ENCODE measurements at regions not wholly inside any gene's neighbourhood (a gene's known extent, or its start where the extent isn't known, plus 50 kb on each side); places are given as distances from the start of the nearest gene placed in this dataset.
A peak's percentile ranks its signal among the peaks of the same experiment; 100 is the strongest.

DNA sequence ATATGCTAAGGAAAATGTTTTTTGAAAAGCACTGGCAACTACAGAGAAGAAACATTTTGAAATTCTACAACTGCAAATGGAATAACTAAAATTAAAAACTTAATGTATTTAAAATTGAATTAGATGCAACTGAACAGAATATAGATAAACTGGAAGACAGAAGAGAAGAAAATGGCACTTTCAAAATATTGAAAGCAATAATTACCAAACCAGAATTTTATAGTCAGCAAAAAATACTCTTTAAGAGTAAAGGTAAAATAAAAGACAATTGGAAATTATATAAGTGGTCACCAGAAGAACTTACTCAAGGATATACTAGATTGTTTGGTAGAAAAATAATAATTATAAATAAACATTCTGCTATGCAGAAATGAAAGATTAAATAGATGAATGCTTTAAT lies 927.7 kb upstream of the ZWINT start:
- no peak overlapping the region for H3K4me3 Mint-ChIP-seq
- ATAC-seq (no peak), DNase-seq (no peak)
- CTCF ChIA-PET = no interaction called here
- Histone ChIP-seq H3K27ac (ENCODE audit: low read depth, low read length) (no peak overlapping the region), H3K9me3 (ENCODE audit: control insufficient read depth in 2 of 3, low read length in 3 of 3) (peaks cover 0 to 5% (median 0%) of the 10 kb centered on the region in 3 experiments), H3K27me3 (ENCODE audit: control insufficient read depth in 2 of 2, insufficient read depth in 2 of 2, low read length in 2 of 2) (no peaks in the 10 kb centered on the region), H3K4me1 (ENCODE audit: control insufficient read depth in 2 of 2, insufficient read depth in 2 of 2, low read length in 2 of 2) (no peaks in the 10 kb centered on the region), H3K4me3 (ENCODE audit: low read length) (no peak overlapping the region), H3K36me3 (ENCODE audit: control insufficient read depth in 2 of 3, insufficient read depth in 3 of 3, low read length in 3 of 3) (no peaks in the 10 kb centered on the region)
- H3K9me3 Mint-ChIP-seq = peaks cover 0 to 10% (median 0%) of the 10 kb centered on the region in 11 donors
- H3K27me3 Mint-ChIP-seq = no peaks in the 10 kb centered on the region
- no peaks in the 10 kb centered on the region for H3K36me3 Mint-ChIP-seq
- no peak overlapping the region for H3K27ac Mint-ChIP-seq
- H3K4me1 Mint-ChIP-seq = no peaks in the 10 kb centered on the region
- POLR2A ChIA-PET = no interaction called here
- intact Hi-C loops (cut with micrococcal nuclease) = no loop called here

DNA sequence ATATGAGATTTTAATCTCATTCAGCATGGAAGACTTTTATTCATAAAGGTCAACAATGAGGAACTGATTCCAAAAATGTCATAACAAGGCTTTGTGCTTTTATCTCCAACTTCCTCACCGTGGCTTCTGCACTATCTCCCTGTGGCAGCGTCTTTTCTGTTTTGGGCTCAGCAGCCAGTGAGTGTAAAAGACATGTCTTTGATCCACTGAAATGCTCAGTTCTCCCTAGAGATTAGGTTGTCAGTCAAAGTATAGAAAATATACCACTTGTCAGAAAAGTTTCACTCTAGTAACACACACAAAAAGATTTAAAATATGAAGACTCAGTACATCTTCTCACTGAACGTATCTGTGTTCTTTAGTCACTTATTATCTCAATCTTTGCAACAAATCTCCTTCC lies 901.8 kb upstream of the ZWINT start:
- H3K4me1 ChIP-seq (ENCODE audit: control insufficient read depth in 2 of 2, insufficient read depth in 2 of 2, low read length in 2 of 2) = no peaks in the 10 kb centered on the region
- Mint-ChIP-seq H3K4me3 (no peak overlapping the region), H3K36me3 (no peaks in the 10 kb centered on the region), H3K27me3 (no peaks in the 10 kb centered on the region), H3K9me3 (peaks cover 0 to 18% (median 4%) of the 10 kb centered on the region in 11 donors), H3K27ac (no peak overlapping the region), H3K4me1 (no peaks in the 10 kb centered on the region)
- H3K4me3 ChIP-seq (ENCODE audit: low read length) = no peak overlapping the region
- H3K36me3 ChIP-seq (ENCODE audit: control insufficient read depth in 2 of 3, insufficient read depth in 3 of 3, low read length in 3 of 3) = no peaks in the 10 kb centered on the region
- POLR2A ChIA-PET = no interaction called here
- peaks cover 0 to 4% (median 0%) of the 10 kb centered on the region in 3 experiments for H3K9me3 ChIP-seq (ENCODE audit: control insufficient read depth in 2 of 3, low read length in 3 of 3)
- H3K27ac ChIP-seq (ENCODE audit: low read depth, low read length) = no peak overlapping the region
- no peaks in the 10 kb centered on the region for H3K27me3 ChIP-seq (ENCODE audit: control insufficient read depth in 2 of 2, insufficient read depth in 2 of 2, low read length in 2 of 2)
- CTCF ChIA-PET = no interaction called here
- DNase-seq (no peak), ATAC-seq (no peak)
- intact Hi-C loops (cut with micrococcal nuclease) = no loop called here

DNA sequence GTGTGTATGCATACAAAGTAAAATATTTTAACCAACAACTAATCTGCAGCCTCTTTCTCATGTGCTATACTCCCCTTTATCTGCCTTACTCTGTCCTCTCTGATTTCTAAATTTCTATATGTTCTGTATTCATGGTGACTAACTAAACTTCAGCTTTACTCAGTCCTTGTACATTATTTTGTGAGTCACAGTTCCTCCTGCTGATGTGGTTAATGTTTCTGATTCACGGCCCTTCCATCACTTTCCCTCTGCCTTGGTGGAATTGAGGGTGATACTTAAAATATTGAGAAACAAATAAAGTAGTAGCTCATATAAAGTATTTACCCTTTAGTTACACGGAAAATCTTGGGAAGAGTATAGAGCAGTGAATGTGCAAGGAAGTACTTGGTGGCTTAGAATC lies 899.1 kb upstream of the ZWINT start:
- H3K36me3 ChIP-seq (ENCODE audit: control insufficient read depth in 2 of 3, insufficient read depth in 3 of 3, low read length in 3 of 3) = no peaks in the 10 kb centered on the region
- no peak overlapping the region for H3K4me3 ChIP-seq (ENCODE audit: low read length)
- peaks cover 0 to 4% (median 0%) of the 10 kb centered on the region in 3 experiments for H3K9me3 ChIP-seq (ENCODE audit: control insufficient read depth in 2 of 3, low read length in 3 of 3)
- H3K27me3 ChIP-seq (ENCODE audit: control insufficient read depth in 2 of 2, insufficient read depth in 2 of 2, low read length in 2 of 2) = no peaks in the 10 kb centered on the region
- ChIA-PET POLR2A (no interaction called here), CTCF (no interaction called here)
- H3K4me1 ChIP-seq (ENCODE audit: control insufficient read depth in 2 of 2, insufficient read depth in 2 of 2, low read length in 2 of 2) = no peaks in the 10 kb centered on the region
- DNase-seq = no peak
- Mint-ChIP-seq H3K27ac (no peak overlapping the region), H3K27me3 (no peaks in the 10 kb centered on the region), H3K36me3 (no peaks in the 10 kb centered on the region), H3K4me1 (no peaks in the 10 kb centered on the region), H3K4me3 (no peak overlapping the region), H3K9me3 (peaks cover 0 to 26% (median 6%) of the 10 kb centered on the region in 11 donors)
- intact Hi-C loops (cut with micrococcal nuclease) = no loop called here
- no peak for ATAC-seq
- no peak overlapping the region for H3K27ac ChIP-seq (ENCODE audit: low read depth, low read length)

DNA sequence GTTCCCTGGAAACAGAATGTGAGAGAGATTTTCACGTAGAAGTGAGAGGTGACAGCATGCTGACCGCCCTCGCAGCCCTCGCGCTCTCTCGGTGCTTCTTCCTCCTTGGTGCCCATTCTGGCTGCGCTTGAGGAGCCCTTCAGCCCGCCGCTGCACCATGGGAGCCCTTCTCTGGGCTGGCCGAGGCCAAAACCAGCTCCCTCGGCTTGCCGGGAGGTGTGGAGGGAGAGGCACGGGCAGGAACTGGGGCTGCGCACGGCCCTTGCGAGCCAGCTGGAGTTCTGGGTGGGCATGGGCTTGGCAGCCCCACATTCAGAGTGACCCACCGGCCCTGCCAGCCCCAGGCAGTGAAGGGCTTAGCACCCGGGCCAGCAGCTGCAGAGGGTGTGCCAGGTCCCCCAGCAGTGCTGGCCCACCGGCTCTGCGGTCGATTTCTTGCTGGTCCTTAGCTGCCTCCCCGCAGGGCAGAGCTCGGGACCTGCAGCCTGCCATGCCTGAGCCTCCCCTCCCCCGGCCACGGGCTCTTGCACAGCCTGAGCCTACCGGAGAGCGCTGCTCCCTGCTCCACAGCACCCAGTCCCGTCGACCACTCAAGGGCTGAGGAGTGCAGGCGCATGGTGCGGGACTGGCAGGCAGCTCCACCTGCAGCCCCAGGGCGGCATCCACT lies 888.7 kb upstream of the ZWINT start:
- Mint-ChIP-seq H3K4me3 (no peak overlapping the region), H3K9me3 (peaks cover 0 to 15% (median 0%) of the 10 kb centered on the region in 11 donors), H3K27ac (no peak overlapping the region), H3K4me1 (no peaks in the 10 kb centered on the region), H3K36me3 (no peaks in the 10 kb centered on the region), H3K27me3 (no peaks in the 10 kb centered on the region)
- Histone ChIP-seq H3K4me3 (ENCODE audit: low read length) (no peak overlapping the region), H3K4me1 (ENCODE audit: control insufficient read depth in 2 of 2, insufficient read depth in 2 of 2, low read length in 2 of 2) (no peaks in the 10 kb centered on the region), H3K27me3 (ENCODE audit: control insufficient read depth in 2 of 2, insufficient read depth in 2 of 2, low read length in 2 of 2) (no peaks in the 10 kb centered on the region), H3K9me3 (ENCODE audit: control insufficient read depth in 2 of 3, low read length in 3 of 3) (no peaks in the 10 kb centered on the region), H3K27ac (ENCODE audit: low read depth, low read length) (no peak overlapping the region), H3K36me3 (ENCODE audit: control insufficient read depth in 2 of 3, insufficient read depth in 3 of 3, low read length in 3 of 3) (no peaks in the 10 kb centered on the region)
- ATAC-seq (no peak), DNase-seq (peak in 2 of 9 donors; percentile 3 to 8)
- ChIA-PET CTCF (no interaction called here), POLR2A (no interaction called here)
- intact Hi-C loops (cut with micrococcal nuclease) = no loop called here

DNA sequence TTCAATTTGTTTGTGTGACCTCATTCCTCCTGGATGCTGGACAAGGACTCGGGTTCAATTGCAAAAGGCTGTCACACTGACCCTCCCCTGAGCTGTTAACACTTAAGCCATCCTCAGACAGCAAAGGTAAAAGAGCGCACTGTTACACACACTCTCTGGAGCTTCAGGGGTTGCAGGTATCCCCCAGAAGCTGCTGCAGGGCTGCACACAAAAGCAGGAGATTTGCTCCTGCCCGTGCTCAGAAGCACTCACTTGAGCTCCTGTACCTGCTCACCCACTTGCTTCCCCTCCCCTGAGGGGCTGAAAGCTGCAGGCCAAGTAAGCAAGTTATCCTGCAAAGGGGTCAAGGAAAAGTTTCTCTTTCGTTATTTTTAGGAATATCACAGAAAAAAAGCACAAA lies 886.2 kb upstream of the ZWINT start:
- Histone ChIP-seq H3K27ac (ENCODE audit: low read depth, low read length) (no peak overlapping the region), H3K4me3 (ENCODE audit: low read length) (no peak overlapping the region), H3K36me3 (ENCODE audit: control insufficient read depth in 2 of 3, insufficient read depth in 3 of 3, low read length in 3 of 3) (no peaks in the 10 kb centered on the region), H3K9me3 (ENCODE audit: control insufficient read depth in 2 of 3, low read length in 3 of 3) (no peaks in the 10 kb centered on the region), H3K4me1 (ENCODE audit: control insufficient read depth in 2 of 2, insufficient read depth in 2 of 2, low read length in 2 of 2) (no peaks in the 10 kb centered on the region), H3K27me3 (ENCODE audit: control insufficient read depth in 2 of 2, insufficient read depth in 2 of 2, low read length in 2 of 2) (no peaks in the 10 kb centered on the region)
- ChIA-PET POLR2A (no interaction called here), CTCF (no interaction called here)
- H3K27ac Mint-ChIP-seq = no peak overlapping the region
- no peak for DNase-seq
- H3K4me3 Mint-ChIP-seq = no peak overlapping the region
- no peaks in the 10 kb centered on the region for H3K36me3 Mint-ChIP-seq
- ATAC-seq = no peak
- H3K4me1 Mint-ChIP-seq = no peaks in the 10 kb centered on the region
- H3K9me3 Mint-ChIP-seq = peaks cover 0 to 14% (median 0%) of the 10 kb centered on the region in 11 donors
- intact Hi-C loops (cut with micrococcal nuclease) = no loop called here
- H3K27me3 Mint-ChIP-seq = no peaks in the 10 kb centered on the region

DNA sequence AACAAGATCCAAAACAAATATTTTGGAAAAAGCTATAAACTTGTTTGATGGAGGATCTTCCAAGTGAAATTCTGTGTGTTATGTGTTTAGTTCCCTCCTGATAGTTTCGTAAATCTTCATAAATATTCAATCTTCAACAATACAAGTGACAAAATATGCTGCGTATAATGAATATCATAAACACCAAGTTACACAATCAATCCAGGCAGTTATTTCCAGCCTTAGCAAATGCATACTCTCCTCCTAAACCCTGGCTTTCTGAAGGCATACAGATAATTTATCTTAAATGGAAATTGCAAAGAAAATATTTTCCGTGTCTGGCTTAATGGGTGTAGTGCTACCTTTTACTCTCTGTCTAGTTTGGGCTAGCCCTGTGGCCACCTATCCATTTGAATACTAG lies 864.9 kb upstream of the ZWINT start:
- H3K4me1 ChIP-seq (ENCODE audit: control insufficient read depth in 2 of 2, insufficient read depth in 2 of 2, low read length in 2 of 2) = no peaks in the 10 kb centered on the region
- ChIA-PET CTCF (no interaction called here), POLR2A (no interaction called here)
- Mint-ChIP-seq H3K36me3 (no peaks in the 10 kb centered on the region), H3K27me3 (no peaks in the 10 kb centered on the region), H3K4me1 (no peaks in the 10 kb centered on the region), H3K27ac (no peak overlapping the region), H3K4me3 (no peak overlapping the region), H3K9me3 (peaks cover 0 to 32% (median 9%) of the 10 kb centered on the region in 11 donors)
- no peaks in the 10 kb centered on the region for H3K9me3 ChIP-seq (ENCODE audit: control insufficient read depth in 2 of 3, low read length in 3 of 3)
- H3K27me3 ChIP-seq (ENCODE audit: control insufficient read depth in 2 of 2, insufficient read depth in 2 of 2, low read length in 2 of 2) = no peaks in the 10 kb centered on the region
- intact Hi-C loops (cut with micrococcal nuclease) = no loop called here
- no peak overlapping the region for H3K27ac ChIP-seq (ENCODE audit: low read depth, low read length)
- no peaks in the 10 kb centered on the region for H3K36me3 ChIP-seq (ENCODE audit: control insufficient read depth in 2 of 3, insufficient read depth in 3 of 3, low read length in 3 of 3)
- ATAC-seq = no peak
- no peak for DNase-seq
- H3K4me3 ChIP-seq (ENCODE audit: low read length) = no peak overlapping the region

DNA sequence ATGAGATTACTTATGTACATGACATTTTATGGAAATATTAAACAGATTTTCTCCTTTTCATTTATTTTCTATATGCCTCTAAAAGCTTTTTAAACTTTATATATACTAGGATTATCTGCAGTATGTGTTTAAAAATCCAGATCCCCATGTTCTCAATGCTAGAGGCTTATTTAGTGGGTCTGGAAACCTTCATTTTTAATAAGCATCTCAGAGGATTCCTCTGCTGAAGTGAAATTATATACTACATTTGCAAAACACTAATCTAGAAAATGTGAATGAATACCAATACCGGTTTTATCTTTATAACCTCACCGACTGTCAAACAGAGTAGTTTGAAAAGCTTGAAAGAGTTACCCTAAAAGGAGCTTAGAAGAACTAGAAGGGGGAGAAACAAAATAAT lies 863.8 kb upstream of the ZWINT start:
- no peak overlapping the region for H3K27ac ChIP-seq (ENCODE audit: low read depth, low read length)
- Mint-ChIP-seq H3K27me3 (no peaks in the 10 kb centered on the region), H3K4me3 (no peak overlapping the region), H3K9me3 (peaks cover 0 to 21% (median 4%) of the 10 kb centered on the region in 11 donors), H3K36me3 (no peaks in the 10 kb centered on the region), H3K27ac (no peak overlapping the region), H3K4me1 (no peaks in the 10 kb centered on the region)
- H3K36me3 ChIP-seq (ENCODE audit: control insufficient read depth in 2 of 3, insufficient read depth in 3 of 3, low read length in 3 of 3) = no peaks in the 10 kb centered on the region
- H3K4me1 ChIP-seq (ENCODE audit: control insufficient read depth in 2 of 2, insufficient read depth in 2 of 2, low read length in 2 of 2) = no peaks in the 10 kb centered on the region
- no peak for DNase-seq
- H3K9me3 ChIP-seq (ENCODE audit: control insufficient read depth in 2 of 3, low read length in 3 of 3) = no peaks in the 10 kb centered on the region
- intact Hi-C loops (cut with micrococcal nuclease) = no loop called here
- no peaks in the 10 kb centered on the region for H3K27me3 ChIP-seq (ENCODE audit: control insufficient read depth in 2 of 2, insufficient read depth in 2 of 2, low read length in 2 of 2)
- CTCF ChIA-PET = no interaction called here
- no peak for ATAC-seq
- H3K4me3 ChIP-seq (ENCODE audit: low read length) = no peak overlapping the region
- POLR2A ChIA-PET = no interaction called here
